ENCODE measurements at regions not wholly inside any gene's neighbourhood (a gene's known extent, or its start where the extent isn't known, plus 50 kb on each side); places are given as distances from the start of the nearest gene placed in this dataset.

DNA sequence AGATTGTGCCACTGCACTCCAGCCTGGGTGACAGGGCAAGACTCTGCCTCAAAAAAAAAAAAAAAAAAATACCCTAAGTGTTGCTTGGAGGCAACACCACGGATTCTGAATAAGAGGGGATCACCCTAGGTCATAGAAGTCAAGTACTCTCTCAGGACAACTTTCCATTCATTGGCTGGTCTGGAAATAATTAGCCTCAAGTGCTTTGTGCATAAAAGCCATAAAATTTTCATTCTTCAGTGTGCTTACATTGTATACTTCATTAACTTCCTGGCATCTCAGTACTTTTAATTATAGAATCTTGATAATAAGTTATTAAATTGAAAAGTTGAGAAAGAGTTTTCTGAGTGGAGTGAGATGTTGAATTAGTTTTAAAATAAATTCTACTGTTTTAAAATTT is 876.1 kb upstream of the FAM98A start:
- TF ChIP-seq, protein P1, sequence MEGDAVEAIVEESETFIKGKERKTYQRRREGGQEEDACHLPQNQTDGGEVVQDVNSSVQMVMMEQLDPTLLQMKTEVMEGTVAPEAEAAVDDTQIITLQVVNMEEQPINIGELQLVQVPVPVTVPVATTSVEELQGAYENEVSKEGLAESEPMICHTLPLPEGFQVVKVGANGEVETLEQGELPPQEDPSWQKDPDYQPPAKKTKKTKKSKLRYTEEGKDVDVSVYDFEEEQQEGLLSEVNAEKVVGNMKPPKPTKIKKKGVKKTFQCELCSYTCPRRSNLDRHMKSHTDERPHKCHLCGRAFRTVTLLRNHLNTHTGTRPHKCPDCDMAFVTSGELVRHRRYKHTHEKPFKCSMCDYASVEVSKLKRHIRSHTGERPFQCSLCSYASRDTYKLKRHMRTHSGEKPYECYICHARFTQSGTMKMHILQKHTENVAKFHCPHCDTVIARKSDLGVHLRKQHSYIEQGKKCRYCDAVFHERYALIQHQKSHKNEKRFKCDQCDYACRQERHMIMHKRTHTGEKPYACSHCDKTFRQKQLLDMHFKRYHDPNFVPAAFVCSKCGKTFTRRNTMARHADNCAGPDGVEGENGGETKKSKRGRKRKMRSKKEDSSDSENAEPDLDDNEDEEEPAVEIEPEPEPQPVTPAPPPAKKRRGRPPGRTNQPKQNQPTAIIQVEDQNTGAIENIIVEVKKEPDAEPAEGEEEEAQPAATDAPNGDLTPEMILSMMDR (conservative IDR thresholded peaks at IDR 0.05; ENCODE audit: low read length), result no peak
- no peak for TF ChIP-seq EZH2phosphoT487 (IDR thresholded peaks at IDR 0.05; ENCODE audit: borderline replicate concordance, low read depth, low read length)

Data from OCI-LY7 (cell line).